ENCODE measurements at regions not wholly inside any gene's neighbourhood (a gene's known extent, or its start where the extent isn't known, plus 50 kb on each side); places are given as distances from the start of the nearest gene placed in this dataset.
"Not testable (repeated sequence)": the region's sequence is repeated elsewhere in the genome, so short reads cannot be mapped to it uniquely, and the experiment has no call there.

DNA sequence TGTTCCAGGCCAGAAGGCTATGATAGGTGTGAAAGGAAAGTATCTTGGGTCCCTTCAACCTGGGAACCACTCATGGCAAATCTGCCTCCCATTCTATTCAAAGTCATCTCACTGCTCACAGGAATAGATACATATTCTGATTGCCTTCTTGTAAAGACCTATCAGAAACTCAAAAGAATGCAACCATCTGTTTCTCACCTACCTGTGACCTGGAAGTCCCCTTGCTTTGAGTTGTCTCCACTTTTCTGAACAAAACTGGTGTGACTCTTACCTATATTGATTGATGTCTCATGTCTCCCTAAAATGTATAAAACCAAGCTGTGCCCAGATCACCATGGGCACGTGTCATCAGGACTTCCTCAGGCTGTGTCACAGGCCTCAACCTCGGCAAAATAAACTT, 1149.3 kb downstream of the NSUN3 start:
- DNase-seq: no peak

GRCh38 chr3:95215437-95215957, 1152.6 kb downstream of the NSUN3 start:
- no peak for DNase-seq

- no peak for DNase-seq
Observed at GRCh38 chr3:95217661-95218060, 1154.8 kb downstream of the NSUN3 start.

- DNase-seq: no peak
Observed at GRCh38 chr3:95218484-95218883, 1155.6 kb downstream of the NSUN3 start.

DNA sequence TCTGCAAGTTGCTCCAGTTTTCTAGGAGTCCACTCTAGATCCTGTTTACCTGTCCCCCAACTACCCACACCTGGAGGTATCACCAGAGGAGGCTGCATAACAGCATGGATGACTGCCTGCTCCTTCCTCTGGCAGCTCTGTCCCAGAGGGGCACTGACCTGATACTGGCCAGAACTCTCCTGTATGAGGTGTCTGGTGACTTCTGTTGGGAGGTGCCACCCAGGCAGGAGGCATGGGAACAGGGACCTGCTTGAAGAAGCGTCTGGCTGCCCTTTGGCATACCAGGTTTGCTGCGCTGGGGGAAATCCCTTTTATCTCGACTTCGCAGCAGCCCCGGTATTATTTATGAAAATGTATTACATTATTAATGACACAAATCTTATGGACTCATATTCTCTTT, 1163.6 kb downstream of the NSUN3 start:
- DNase-seq: no peak

- no peak for DNase-seq
Observed at GRCh38 chr3:95227092-95227491, 1164.2 kb downstream of the NSUN3 start.

DNA sequence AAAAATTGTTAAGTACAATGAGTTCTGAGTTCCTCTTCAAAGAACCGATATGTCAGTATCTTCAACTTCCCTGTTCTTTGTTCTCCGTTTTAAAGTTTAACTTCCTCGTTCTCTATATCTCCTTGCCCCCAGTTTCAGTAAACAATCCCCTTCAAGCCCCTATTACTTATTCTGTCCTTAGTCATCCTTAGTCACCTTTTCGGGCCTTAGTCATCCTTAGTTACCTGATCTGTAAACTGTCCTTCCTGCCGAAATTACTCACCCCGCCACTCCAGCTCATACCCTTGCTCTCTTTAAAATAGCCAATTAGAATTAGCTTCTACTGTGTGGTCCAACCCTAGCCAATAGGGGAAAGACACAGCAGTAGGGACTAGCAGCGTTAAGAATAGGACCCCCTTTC, 1165.6 kb downstream of the NSUN3 start:
- DNase-seq: no peak

GRCh38 chr3:95235916-95236315, 1173.1 kb downstream of the NSUN3 start:
- no peak for DNase-seq

DNA sequence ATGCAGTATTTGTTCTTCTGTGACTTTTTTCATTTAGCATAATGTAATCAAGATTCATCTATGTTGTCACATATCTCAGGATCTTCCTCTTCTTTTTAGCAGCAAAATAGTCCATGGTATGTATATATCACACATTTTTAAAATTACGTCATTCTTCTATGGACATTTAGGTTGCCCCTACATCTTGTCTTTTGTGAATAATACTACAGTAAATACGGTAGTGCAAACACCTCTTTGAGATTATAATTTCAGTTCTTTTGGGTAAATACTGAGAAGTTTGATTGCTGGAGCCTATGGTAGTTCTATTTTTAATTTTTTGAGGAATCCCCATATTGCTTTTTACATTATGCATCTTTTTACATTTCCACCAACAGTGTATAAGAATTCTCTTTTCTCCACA, 1174.9 kb downstream of the NSUN3 start:
- no peak for DNase-seq

DNA sequence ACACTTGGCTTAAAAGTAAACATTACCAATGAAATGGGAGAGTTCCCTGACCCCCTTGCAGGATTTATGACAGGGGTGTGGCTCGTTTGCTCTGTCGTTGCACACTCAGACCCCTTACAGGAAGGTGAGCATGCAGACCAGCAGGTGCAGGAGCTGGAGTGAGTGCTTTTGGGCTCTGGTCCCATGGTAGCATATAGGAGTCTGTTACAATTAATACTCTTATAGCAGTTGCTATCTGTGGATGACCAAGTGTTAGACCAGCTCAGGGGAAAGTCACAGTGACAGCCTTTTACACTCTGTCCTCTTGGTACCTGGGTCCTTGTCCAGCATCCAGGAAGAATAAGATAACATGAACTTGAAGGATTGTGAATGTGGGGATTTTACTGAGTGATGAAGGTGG, 1177.5 kb downstream of the NSUN3 start:
- no peak for DNase-seq

DNA sequence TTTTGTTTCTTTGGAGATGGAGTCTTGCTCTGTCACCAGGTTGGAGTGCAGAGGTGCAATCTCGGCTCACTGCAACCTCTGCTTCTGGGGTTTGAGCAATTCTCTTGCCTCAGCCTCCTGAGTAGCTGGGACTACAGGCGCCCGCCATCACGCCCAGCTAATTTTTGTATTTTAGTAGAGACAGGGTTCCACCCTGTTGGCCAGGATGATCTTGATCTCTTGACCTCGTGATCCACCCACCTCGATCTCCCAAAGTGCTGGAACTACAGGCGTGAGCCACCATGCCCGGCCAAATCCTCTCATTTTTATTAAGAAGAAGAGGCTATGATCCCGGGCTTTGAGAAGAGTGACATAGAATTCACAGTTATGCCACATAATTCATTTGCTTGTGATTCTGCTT, 1178.4 kb downstream of the NSUN3 start:
- DNase-seq: not testable (repeated sequence)

DNA sequence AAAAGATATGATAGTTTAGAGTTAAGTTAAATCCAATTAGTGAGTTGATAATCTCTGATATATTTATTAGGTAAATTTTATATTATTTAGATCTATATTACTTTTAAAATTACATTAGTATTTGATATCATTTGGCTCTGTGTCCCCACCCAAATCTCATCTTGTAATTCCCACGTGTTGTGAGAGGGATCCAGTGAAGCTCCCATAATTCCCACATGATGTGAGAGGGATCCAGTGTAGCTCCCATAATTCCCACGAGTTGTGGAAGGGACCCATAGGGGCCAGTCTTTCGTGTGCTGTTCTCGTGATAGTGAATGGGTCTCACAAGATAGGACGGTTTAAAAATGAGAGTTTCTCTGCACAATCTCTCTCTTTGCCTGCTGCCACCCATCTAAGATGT, 1183.6 kb downstream of the NSUN3 start:
- DNase-seq: no peak

GRCh38 chr3:95254061-95254460, 1191.2 kb downstream of the NSUN3 start:
- no peak for DNase-seq

DNA sequence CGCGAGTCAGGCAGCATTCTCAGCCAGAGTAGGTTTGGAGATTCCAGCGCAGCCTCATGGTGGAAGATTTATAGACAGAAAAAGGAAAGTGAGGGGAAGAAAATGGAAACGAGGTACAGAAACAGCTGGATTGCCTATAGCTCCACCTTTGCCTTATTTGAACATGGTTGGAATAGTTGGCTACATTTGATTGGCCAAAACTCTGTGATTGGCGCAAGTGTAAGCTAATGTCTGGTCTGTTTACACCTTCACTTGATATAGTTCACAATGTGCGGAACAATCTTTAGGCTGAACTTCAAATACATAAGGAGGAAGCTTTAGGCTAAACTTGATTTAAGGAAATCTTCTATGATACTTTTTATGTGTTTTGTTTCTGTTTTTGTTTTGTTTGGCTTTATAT, 1191.9 kb downstream of the NSUN3 start:
- DNase-seq: no peak

GRCh38 chr3:95265129-95265528, 1202.3 kb downstream of the NSUN3 start:
- no peak for DNase-seq

- no peak for DNase-seq
Observed at GRCh38 chr3:95271395-95271794, 1208.5 kb downstream of the NSUN3 start.

DNA sequence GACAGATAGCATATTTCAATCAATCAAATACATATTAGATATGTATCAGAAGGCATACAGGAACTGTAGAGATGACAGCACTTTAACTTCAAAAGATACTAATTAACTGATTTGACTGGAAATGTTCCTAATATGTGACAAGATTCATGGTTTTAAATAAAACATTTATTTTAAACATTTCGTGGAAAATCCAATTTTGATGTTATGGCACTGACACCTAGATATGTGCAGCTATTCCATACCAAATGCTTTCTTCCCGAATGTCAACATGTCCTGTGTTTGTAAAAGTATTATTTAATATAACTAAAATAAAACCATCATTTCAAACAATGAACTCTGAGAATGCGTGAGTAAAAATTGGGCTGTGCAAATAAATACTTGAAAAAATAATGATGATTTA, 1209.3 kb downstream of the NSUN3 start:
- DNase-seq: no peak

DNA sequence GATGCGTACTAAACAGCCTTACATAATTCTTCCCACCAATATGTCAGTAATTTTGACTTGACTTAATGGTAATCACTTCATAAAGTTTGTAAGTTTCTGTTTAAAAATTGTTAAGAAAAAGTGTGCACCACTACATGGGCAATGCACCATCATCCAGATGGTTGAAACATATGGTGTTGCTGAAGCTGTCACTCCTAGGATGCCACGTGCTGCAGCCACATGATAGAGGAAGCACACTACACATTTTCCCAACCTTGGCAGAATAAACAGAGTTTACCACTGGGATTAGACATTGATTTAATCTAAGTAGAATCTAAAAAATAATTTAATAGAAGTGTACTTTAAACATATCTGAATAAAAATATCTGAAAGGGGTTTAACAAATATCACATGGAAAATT, 1209.9 kb downstream of the NSUN3 start:
- no peak for DNase-seq

DNA sequence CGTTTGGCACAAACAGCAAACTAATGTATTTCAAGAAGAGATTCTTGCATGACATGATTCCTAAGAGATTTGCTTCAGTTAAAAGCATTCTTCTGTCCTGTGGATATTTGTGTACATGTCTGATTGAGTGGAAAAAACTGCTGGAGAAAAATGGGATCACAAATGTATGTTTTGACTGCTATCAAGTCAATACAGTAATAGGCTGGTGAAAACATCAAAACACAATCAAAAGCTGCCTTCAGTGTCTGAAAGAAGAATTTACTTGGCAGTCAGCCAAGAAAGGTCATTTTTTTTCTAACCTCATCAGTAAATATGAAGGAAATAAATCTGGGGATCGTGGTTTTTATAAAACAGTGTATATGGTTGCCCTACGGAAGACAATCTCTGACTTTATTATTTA, 1214.8 kb downstream of the NSUN3 start:
- DNase-seq: no peak

- DNase-seq: no peak
Observed at GRCh38 chr3:95280711-95281352, 1218.0 kb downstream of the NSUN3 start.

DNA sequence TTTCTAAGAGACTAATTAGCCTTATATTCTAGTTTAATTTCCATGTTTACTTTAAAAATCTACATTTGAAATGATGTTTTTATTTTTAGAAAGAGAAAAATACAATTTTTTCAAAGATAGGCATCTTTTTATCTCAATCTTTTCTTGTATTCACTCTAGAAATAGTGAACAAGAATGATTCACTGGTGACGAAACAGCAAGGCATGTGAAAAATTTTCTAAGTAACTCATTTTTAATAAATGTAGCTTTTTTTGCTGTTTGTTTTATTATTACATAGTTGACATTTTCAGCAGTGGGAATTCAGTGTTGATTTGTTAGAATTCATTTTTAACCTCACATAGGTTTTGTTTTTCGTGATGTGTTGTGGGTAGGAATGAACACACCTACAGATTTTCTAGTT, 1226.4 kb downstream of the NSUN3 start:
- DNase-seq: no peak

GRCh38 chr3:95297581-95297980, 1234.7 kb downstream of the NSUN3 start:
- no peak for DNase-seq

GRCh38 chr3:95302044-95302443, 1239.2 kb downstream of the NSUN3 start:
- DNase-seq: no peak

GRCh38 chr3:95310560-95310959, 1247.7 kb downstream of the NSUN3 start:
- DNase-seq: no peak

GRCh38 chr3:95311272-95311671, 1248.4 kb downstream of the NSUN3 start:
- no peak for DNase-seq

Data from activated CD8-positive, alpha-beta memory T cell treated with anti-CD3 and anti-CD28 coated beads, Interleukin-2, amount 50 U/mL, for 48 hours (primary cell).